ENCODE measurements at regions not wholly inside any gene's neighbourhood (a gene's known extent, or its start where the extent isn't known, plus 50 kb on each side); places are given as distances from the start of the nearest gene placed in this dataset.

GRCh38 chr6:104402572-104402971 is 457.1 kb downstream of the HACE1 start:
- no peaks in the 10 kb centered on the region for H3K9me3 ChIP-seq (ENCODE audit: control insufficient read depth in 4 of 4, low read length in 3 of 4)
- no peak overlapping the region for H3K4me3 ChIP-seq (ENCODE audit: low read depth in 1 of 3, low read length in 3 of 3)
- no peak overlapping the region for H3K27ac ChIP-seq (ENCODE audit: low read depth in 1 of 2, low read length in 2 of 2)
- H3K4me1 ChIP-seq (ENCODE audit: control insufficient read depth in 4 of 4, insufficient read depth in 4 of 4, low read length in 3 of 4), result no peaks in the 10 kb centered on the region
- no peaks in the 10 kb centered on the region for H3K36me3 ChIP-seq (ENCODE audit: control insufficient read depth in 4 of 4, insufficient read depth in 3 of 4, low read depth in 1 of 4, low read length in 3 of 4)
- no peak for DNase-seq (ENCODE audit: low spot score)
- H3K9ac ChIP-seq (ENCODE audit: low read depth in 1 of 2, low read length in 2 of 2), result no peak overlapping the region
- no peaks in the 10 kb centered on the region for H3K27me3 ChIP-seq (ENCODE audit: control insufficient read depth in 4 of 4, insufficient read depth in 4 of 4, low read length in 3 of 4)
- TF ChIP-seq YY1 (IDR thresholded peaks at IDR 0.05), result no peak
- no peak for TF ChIP-seq FOXA1 (IDR thresholded peaks at IDR 0.05)
- TF ChIP-seq CTCF (IDR thresholded peaks at IDR 0.05; ENCODE audit: low read depth, low read length, missing input control), result no peak
- TF ChIP-seq ZBTB33 (IDR thresholded peaks at IDR 0.05), result no peak
- no peak for TF ChIP-seq REST (IDR thresholded peaks at IDR 0.05)
- no peak for TF ChIP-seq EGR1 (IDR thresholded peaks at IDR 0.05; ENCODE audit: low read depth in 2 of 2)
- TF ChIP-seq SP1 (IDR thresholded peaks at IDR 0.05), result no peak
- TF ChIP-seq HNF4G (IDR thresholded peaks at IDR 0.05), result no peak
- TF ChIP-seq RXRA (IDR thresholded peaks at IDR 0.05), result no peak
- TF ChIP-seq TAF1 (conservative IDR thresholded peaks at IDR 0.05), result no peak
- no peak for TF ChIP-seq FOXA2 (IDR thresholded peaks at IDR 0.05)
- no peak for TF ChIP-seq RAD21 (IDR thresholded peaks at IDR 0.05)
- TF ChIP-seq ATF3 (IDR thresholded peaks at IDR 0.05), result no peak
- no peak for TF ChIP-seq JUND (IDR thresholded peaks at IDR 0.05)
- TF ChIP-seq NR2F2 (IDR thresholded peaks at IDR 0.05), result no peak
- no peak for TF ChIP-seq MAX (IDR thresholded peaks at IDR 0.05)
- no peak for TF ChIP-seq GABPA (IDR thresholded peaks at IDR 0.05 in 1 of 2, conservative IDR thresholded peaks at IDR 0.05 in 1 of 2)
- TF ChIP-seq HNF4A (conservative IDR thresholded peaks at IDR 0.05), result no peak
- 67% methylated on average over 1 of the region's 1 CpG for WGBS

Data from liver (tissue), 8 donors.